OCI-M2 (cell line): ENCODE measurements at regions not wholly inside any gene's neighbourhood (a gene's known extent, or its start where the extent isn't known, plus 50 kb on each side); places are given as distances from the start of the nearest gene placed in this dataset.
"Not testable (repeated sequence)": the region's sequence is repeated elsewhere in the genome, so short reads cannot be mapped to it uniquely, and the experiment has no call there.

Experiments
- DNase-seq: peaks from one replicate; lab custom pipeline; 2025; ENCODE audit not compliant: unreplicated experiment; lab: John Stamatoyannopoulos, UW

DNA sequence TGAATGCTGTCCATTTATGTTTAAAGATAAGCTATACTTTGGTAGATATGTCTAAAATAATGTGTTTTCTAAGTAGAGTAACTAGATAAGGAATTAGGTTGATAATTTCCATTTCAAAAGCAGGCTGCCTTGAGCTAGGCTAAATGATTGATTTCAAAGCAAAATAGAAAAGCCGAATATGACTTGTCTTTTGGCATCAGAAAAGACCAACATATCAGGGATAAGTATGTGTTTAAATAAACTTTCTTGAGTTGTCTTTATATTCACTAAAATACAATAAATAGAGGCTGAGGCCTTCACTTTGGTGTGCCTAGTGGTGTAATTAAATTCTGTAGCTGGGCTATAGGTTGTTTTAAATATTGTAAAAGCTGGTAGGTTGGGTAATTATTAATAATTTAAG lies 569.0 kb downstream of the TAF11L14 start:
- DNase-seq, result no peak

DNA sequence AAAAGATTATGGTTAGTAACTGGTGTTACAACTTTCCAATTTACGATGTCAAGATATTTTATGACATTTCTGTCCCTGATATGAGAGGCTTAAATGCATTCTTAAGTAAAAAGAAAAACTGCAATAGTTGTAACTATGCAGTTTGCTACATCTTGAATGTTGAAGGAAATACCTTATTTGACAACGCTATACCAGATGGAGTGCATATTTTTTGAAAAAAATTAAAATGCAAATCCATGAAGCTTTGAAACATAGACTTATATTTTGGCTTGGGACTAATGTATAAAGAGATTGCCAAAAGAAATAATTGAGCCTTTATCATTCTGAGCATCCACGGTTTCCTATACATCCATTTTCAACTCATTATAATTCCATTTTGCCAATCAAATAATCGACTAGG lies 579.4 kb downstream of the TAF11L14 start:
- no peak for DNase-seq

DNA sequence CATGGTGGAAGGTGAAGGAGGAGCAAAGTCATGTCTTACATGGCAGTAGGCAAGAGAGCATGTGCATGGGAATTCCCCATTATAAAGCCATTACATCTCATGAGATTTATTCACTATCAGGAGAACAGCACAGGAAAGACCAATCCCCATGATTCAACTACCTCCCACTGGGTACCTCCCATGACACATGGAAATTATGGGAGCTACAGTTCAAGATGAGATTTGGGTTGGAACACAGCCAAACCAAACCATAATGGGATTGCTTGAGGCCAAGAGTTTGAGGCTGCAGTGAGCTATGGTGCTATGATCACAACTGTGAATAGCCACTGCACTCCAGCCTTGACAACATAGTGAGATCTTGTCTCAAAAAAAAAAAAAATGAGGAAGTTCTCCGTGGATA lies 581.8 kb downstream of the TAF11L14 start:
- no peak for DNase-seq

DNA sequence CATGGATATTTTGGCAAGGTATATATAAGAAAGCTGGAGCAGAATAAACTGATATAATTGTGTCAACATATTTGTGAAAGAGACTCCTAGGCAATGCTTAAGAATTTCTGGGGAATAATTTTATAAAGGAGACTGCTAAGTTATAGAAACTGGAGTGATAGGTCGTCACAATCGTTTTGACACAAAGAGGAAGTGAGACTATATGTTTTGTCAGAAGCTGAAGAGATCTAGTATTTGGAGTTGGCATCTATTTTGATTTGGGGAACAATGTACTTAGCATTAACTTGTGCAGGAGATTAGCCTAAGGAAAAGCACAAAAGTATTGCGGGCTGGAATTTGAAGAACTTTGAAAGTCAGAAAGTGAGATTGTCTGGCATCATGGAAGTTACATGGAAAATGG lies 582.5 kb downstream of the TAF11L14 start:
- DNase-seq, result no peak

DNA sequence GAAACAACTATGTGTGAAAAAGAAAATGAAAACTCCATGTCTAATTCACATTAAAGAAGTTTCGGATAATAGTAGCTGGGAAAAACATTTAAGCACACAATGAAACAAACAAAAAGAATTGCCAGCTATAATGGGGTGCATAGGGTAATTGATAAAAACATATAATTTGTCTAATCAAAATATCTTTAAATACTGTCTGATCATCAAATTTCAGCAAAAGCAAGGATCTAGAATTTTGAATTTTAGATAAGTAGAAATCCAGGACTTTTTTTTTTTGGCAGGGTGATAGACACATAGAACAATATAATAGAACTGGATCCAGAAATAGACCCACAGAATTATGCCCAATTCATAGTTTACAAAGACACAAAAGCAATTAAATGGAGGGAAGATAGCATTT lies 585.0 kb downstream of the TAF11L14 start:
- no peak for DNase-seq

DNA sequence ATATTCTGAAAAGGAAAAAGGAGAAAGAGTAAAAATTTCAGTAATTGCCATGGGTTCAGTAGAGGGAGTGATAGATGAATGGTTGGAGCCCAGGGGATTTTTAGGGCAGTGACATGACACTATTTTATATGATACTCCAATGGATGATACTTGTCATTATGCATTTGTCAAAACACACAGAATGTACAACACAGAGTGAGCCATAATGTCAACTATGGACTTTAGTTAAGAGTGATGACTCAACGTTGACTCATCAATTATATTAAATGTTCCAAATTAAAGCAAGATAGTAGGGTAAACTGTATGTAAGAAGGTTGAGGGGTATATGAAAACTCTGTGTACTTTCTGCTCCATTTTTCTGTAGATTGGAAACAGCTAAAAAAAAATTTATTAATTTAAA lies 586.4 kb downstream of the TAF11L14 start:
- DNase-seq, result no peak

DNA sequence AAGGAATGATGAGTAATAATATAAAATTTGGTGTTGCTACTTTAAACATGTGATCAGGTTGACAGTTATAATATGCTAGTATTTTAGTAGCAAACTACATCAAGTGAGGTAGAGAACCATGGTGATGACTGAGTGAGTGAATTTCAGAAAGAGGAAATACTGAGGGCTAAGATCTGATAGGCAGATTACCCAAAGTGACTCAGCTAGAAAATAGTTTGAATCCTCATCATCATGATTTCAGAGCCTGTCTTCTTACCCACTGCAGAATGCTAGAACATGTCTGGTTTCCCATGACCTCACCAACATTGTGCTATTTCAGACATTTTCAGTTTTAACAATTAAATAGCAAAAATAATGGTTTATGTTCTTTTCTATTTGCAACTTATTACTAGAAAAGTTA lies 602.1 kb downstream of the TAF11L14 start:
- DNase-seq, result no peak

DNA sequence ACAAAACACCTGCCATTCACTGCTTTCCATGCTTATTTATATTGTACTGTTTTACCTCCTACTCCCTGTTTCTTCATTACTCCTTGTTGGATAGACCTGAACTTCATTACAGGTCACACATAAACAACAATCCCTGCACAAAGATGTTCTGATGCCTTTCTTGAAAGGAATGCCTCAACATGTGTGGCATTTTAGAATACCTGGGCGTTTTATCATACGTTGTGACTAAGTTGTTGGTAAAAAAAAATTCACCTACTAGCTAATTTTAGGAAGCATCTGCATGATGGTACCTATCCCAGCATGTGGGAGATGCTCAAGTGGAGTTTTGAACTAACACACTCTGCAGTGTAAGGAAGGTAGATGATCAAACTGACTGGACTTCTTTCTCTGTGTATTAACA lies 604.1 kb downstream of the TAF11L14 start:
- no peak for DNase-seq

DNA sequence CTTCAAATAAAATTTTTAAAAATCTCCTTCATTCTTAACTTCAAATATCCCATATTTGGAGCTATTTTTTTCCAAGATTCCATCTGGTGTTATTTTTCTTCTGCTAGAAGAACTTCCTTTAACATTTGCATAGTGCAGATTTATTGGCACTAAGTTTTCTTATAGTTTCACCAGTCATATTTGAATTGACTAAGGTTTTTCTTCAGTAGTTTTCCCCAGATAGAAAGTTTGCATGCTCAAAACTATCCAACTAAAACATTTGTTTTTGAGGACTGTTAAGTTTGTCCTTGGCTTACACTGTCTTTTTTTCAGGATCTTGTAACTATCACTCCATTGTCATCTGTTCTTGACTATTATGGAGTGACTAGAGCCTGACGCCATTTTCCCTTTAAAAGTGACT lies 606.7 kb downstream of the TAF11L14 start:
- no peak for DNase-seq

DNA sequence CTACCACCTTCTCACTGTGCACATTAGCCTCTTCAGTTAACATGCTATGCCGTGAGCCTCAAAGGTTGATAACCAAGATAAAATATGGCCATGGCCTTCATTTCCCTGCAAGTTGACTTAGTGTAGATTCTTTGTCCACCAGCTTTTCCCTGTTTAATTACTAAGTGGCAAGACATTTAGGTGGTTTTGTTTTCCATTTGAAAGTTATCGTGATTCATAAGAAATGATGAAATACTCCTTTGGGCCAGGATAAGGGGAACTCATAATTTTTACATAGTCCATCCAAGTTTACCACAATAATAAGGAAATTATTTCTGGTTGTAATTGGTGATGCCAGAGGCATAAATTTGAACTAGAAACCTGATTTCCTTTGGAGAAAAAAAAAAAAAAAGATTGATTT lies 609.6 kb downstream of the TAF11L14 start:
- DNase-seq, result no peak

DNA sequence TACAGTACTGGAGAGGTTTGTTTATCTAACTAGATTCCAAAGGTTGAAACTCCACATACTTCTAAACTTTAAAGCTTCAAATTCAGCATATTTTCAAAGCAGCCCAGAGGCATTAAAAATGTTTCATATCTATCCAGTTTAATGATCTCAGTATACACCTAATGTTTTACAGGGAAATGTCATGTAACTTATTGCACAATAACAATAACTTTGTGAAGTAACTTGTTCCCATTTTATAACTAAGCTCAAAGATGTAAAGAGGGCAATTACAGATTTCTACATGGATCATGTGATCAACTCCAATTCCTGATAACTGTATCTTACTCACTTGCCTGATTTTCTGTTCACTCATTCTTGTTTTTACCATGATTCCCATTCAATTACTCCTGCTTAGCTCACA lies 610.0 kb downstream of the TAF11L14 start:
- no peak for DNase-seq

DNA sequence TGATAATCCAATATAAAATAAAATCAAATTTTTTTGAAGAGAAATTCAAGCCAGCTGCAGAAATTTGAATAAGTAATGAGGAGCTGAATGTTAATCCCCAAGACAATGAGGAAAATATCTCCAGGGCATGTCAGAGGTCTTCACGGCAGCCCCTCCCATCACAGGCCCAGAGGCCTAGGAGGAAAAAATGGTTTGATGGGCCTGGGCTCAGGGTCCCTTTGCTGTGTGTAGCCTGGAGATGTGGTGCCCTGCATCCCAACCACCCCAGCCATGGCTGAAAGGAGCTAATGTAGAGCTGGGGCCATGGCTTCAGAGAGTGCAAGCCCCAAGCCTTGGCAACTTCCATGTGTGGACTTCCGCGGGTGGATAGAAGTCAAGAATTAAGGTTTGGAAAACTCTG lies 618.3 kb downstream of the TAF11L14 start:
- DNase-seq, result no peak

DNA sequence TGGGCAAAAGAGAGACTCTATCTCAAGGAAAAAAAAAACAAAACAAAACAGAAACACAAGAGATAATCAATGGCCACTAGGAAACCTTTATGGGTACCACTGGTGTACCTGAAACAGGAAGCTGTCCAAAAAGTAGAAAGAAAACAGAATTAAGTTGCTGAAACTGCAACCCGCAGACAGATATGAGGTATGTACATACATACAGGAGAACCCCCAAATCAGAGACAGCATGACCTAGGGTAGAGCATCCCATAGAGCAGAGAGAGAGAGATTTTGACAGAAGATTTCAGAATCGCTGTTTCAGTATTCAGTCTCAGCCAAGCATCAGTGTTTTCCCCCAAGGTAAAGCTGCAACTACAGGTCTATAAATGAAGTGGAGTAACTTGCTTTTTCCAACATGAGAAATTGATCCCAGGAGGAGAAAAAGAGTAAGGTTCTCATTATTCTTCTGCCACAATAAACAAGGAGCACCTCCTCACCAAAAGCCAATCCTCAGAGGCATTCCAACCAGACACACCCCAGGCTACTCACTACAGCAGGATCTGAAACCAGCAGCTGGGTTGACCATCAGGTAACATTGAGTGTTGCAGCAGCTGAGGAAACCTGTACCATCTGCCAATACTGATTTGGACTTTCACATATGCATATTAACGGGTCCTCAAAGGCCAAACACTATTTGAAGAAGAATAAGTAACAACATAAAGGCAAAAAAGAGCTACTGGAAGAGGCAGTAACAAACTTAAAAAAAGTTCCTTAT lies 630.0 kb downstream of the TAF11L14 start:
- no peak for DNase-seq

DNA sequence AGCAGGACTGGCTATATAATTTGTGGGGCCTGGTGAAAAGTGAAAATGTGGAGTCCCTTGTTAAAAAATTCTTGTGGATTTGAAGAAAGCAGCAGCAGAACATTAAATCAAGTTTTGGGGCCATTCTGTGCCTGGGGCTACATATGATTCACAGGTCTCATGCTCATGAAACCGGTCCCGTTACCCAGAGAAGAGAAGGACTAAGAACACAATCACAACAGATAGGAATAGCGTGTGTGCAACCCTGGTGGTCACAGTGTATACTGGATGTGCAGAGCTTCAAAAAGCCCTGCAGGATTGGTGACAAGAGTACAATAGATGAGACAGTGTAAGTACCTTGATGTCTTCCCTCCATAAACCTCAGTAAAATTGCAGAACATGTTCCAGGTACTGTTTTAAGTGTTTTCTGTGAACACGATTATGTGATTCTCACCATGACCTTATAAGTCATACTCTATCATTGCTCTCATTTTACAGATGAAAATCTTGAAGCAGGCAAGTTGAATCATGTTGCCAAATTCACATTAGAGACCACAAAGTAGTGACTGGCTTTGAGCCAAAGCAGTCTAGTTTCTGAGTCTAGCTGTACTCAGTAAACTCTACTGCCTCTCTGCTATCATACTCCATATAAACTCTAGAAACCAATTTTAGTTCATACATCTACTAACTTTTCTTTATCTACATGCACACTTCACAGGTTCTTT lies 636.5 kb downstream of the TAF11L14 start:
- DNase-seq, result no peak

DNA sequence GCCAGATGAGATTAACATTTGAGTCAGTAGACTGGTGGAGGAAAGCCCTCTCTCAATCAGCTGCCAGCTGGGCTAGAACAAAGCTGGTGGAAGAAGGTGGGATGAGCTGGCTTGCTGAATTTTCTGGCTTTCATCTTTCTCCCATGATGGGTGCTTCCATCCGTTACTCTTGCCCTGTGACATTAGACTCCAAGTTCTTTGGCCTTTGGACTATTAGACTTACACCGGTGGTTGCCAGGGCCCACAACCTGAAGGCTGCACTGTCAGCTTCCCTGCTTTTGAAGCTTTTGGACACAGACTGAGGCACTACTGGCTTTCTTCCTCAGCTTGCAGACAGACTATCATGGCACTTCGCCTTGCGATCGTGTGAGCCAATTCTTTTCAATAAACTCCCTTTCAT lies 642.7 kb downstream of the TAF11L14 start:
- no peak for DNase-seq

DNA sequence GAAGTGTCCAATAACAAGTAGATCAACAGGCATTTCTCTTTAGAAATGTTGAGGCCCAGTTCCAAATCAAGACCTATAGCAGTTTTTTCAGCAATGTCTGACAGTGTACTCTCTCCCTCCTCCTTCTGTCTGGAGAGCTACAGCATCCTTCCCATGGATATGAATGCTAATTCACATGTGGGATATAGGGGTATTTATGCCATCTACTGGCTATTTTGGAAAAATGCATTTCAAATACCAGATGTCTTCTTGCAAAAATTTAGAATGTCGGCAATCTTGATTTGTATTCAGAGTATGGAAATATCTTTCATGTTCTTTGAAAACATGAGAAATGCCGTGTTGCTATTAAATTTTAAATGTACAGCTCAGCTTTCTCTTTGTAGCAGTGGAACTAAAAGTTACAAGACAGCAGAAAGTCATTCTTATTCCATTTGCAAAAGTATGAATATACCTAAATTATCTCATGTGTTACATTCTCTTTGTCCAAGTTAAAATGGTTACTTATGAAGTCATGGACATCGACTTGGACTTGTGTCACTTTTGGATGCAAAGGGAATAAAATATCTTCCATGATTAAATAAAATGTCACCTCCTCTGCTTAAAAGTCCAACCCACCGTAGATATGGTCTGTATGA lies 647.8 kb downstream of the TAF11L14 start:
- no peak for DNase-seq

DNA sequence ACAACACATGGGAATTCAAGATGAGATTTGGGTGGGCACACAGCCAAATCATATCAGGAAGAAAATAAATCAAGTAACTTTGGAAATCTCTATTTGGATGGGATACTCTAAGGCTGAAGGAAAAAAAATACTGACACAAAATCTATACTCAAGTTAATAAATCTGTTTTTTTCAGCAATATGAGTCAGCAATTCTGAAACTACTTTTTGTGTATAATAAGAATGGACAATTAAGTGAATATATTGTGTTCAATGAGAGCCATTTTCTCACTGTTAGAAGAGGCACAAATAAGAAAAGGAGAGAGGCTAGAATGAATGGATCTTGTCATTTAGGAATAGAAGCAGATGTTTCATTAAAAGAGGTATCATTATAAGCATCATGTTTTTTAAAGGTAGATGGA lies 651.0 kb downstream of the TAF11L14 start:
- DNase-seq, result no peak

DNA sequence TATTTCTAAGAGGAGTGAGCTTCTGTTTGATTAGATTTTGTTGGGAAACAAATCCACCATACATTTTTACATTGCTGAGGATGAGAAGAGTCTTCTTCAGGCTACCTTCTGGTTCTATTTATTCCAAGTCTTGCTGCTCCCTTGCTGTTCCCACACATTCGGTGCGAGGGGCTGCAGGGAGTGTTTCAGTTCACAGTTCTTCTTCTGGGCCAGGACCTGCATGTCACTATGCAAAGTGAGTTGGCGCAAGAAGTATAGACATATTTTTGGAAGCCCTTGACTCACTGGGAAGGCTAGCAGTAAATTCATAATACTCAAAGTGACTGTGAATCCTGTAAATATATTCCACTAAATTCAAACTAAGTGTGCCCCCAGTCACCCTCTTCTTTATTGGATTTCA lies 657.9 kb downstream of the TAF11L14 start:
- DNase-seq, result no peak

DNA sequence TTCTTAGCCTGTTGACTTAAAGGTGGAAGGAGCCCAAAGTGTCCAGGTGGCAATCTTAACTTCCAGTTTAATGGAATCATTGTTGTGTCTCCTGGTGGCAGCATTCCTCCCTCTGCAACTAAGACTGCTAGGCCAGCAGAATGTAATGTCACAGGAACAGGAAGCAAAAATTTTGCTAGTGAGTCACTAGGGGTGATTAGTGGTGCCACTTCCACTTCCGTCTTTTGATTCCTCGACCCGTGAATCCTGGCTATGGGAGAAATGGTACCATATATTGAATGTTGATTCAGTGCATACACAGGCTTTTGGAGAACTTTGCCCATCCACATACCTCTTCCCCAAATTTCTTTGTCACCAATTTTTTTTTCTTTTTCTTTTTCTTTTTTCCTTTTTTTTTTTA lies 661.4 kb downstream of the TAF11L14 start:
- not testable (repeated sequence) for DNase-seq

DNA sequence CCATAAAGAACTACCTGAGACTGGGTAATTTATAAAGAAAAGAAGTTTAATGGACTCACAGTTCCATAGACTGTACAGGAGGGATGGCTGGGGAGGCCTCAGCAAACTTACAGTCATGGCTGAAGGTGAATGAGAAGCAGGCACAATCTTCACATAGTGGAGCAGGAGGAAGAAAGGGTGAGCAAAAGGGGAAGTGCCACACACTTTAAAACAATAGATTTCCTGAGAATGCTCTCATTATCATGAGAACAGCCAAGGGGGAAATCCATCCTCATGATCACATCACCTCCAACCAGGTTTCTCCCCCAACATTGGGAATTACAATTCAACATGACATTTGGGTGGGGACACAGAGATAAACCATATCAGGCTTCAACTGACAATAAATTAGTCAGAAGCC lies 664.9 kb downstream of the TAF11L14 start:
- DNase-seq, result no peak

DNA sequence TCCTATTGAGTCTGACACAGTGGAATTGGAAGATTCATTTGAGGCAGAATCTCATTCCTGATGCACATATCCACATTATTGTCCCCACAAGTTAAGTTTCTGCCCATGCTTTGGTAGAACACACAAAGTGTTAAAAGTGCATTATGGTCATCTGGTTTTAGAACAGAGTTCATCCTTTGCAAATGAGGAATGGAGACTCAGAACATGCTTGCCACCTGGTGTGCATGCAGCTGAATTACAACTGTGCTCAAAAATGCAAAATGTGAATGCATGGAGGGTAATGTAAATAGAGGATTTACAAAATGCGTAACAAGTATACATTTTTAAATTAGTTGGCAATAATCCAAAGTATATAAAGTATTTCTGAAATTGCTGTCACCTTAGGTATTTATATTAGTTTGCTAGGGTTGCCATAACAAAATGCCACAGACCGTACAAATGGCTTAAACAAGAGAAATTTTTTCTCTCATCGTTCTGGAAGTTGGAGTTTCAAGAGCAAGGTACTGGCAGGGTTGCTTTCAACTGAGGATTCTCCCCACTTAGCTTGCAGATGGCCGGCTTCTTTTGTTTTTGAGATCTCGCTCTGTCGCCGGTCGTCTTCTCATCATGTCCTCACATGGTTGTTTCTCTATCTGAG lies 671.1 kb downstream of the TAF11L14 start:
- DNase-seq, result no peak

DNA sequence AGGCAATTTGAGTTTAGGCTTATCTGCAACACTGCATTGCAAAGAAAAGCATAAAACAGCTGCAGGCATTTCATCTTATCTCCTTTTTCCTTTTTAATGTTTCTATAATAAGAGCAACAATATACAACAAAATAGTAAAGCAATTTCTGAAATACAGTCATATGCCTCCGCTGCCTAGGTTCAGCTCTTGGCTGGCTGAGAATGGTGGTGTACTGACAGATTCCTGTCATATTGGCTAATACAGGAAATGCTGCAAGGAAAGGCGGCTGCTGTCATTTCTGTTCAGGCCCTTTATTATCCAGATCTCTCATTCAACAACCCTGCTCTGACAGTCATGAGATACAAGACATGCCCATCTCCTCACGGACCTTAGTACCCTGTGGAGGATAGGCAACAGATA lies 677.0 kb downstream of the TAF11L14 start:
- no peak for DNase-seq
